Activated T-helper 1 cell treated with anti-CD3 and anti-CD28 coated beads, Interleukin-12 subunit alpha, Interleukin-12 subunit beta, Interleukin-2, Interleukin-4 antibody, amounts not matched to agents 30 ng/mL and 10 ng/mL and 1 ng/mL, durations not matched to agents 14 hours and 24 hours and 36 hours (primary cell): ENCODE measurements at regions not wholly inside any gene's neighbourhood (a gene's known extent, or its start where the extent isn't known, plus 50 kb on each side); places are given as distances from the start of the nearest gene placed in this dataset.

Experiments
- DNase-seq: peaks from one replicate; pipeline ENCODE4 v3.0.0; 2021; ENCODE audit warnings: low spot score
- H3K27ac Mint-ChIP-seq: one replicate; pipeline ENCODE4 v1.8.0; 2021; ENCODE audit warnings: mild to moderate bottlenecking, mixed read lengths
- H3K27me3 Mint-ChIP-seq: one replicate; pipeline ENCODE4 v1.8.0; 2022; ENCODE audit warnings: mild to moderate bottlenecking, moderate library complexity, mixed read lengths; ENCODE audit not compliant: insufficient read depth
- H3K36me3 Mint-ChIP-seq: one replicate; pipeline ENCODE4 v1.8.0; 2021; ENCODE audit warnings: low read depth, mixed read lengths
- H3K4me1 Mint-ChIP-seq: one replicate; pipeline ENCODE4 v1.8.0; 2021; ENCODE audit warnings: low read depth, mixed read lengths
- H3K4me3 Mint-ChIP-seq: one replicate; pipeline ENCODE4 v1.8.0; 2021; ENCODE audit warnings: mild to moderate bottlenecking, moderate library complexity, mixed read lengths
- H3K9me3 Mint-ChIP-seq: one replicate; pipeline ENCODE4 v1.8.0; 2021; ENCODE audit warnings: mixed read lengths
- intact Hi-C: fragments of 100-400 bp; cut with micrococcal nuclease; formaldehyde crosslinking; loops from one replicate; pipeline ENCODE4 v1.15.1; 2024

- no peak for DNase-seq
- Mint-ChIP-seq H3K4me1 (no peaks in the 10 kb centered on the region), H3K27me3 (no peaks in the 10 kb centered on the region), H3K36me3 (no peaks in the 10 kb centered on the region), H3K4me3 (no peak overlapping the region), H3K9me3 (no peaks in the 10 kb centered on the region), H3K27ac (no peak overlapping the region)
- intact Hi-C loops, result no loop called here
These were observed 335.3 kb downstream of the CNTNAP4 start for GRCh38 chr16:76612497-76612896.

- no peak for DNase-seq
- no peak overlapping the region for H3K4me3 Mint-ChIP-seq
- H3K27ac Mint-ChIP-seq, result no peak overlapping the region
- no peaks in the 10 kb centered on the region for H3K36me3 Mint-ChIP-seq
- no peaks in the 10 kb centered on the region for H3K4me1 Mint-ChIP-seq
- intact Hi-C loops, result no loop called here
- no peaks in the 10 kb centered on the region for H3K27me3 Mint-ChIP-seq
- peaks cover 4% of the 10 kb centered on the region for H3K9me3 Mint-ChIP-seq
These were observed 337.1 kb downstream of the CNTNAP4 start for GRCh38 chr16:76614269-76614668.

- DNase-seq, result no peak
- Mint-ChIP-seq H3K4me1 (no peaks in the 10 kb centered on the region), H3K27ac (no peak overlapping the region), H3K27me3 (no peaks in the 10 kb centered on the region), H3K36me3 (no peaks in the 10 kb centered on the region), H3K4me3 (no peak overlapping the region), H3K9me3 (peaks cover 4% of the 10 kb centered on the region)
- intact Hi-C loops, result loop anchor here (10.0 kb wide), 1 partner anchor 62 kb away; no protein-coding TSS in a partner anchor
These were observed 345.7 kb downstream of the CNTNAP4 start for GRCh38 chr16:76622876-76623275.

GRCh38 chr16:76634847-76635697 lies 357.9 kb downstream of the CNTNAP4 start:
- Mint-ChIP-seq H3K36me3 (no peaks in the 10 kb centered on the region), H3K4me3 (no peak overlapping the region), H3K27ac (no peak overlapping the region), H3K4me1 (no peaks in the 10 kb centered on the region), H3K27me3 (no peaks in the 10 kb centered on the region), H3K9me3 (peaks cover 12% of the 10 kb centered on the region)
- DNase-seq, result no peak
- intact Hi-C loops, result no loop called here

- DNase-seq, result no peak
- intact Hi-C loops, result no loop called here
- no peaks in the 10 kb centered on the region for H3K4me1 Mint-ChIP-seq
- H3K9me3 Mint-ChIP-seq, result no peaks in the 10 kb centered on the region
- H3K27ac Mint-ChIP-seq, result no peak overlapping the region
- H3K36me3 Mint-ChIP-seq, result no peaks in the 10 kb centered on the region
- no peak overlapping the region for H3K4me3 Mint-ChIP-seq
- H3K27me3 Mint-ChIP-seq, result no peaks in the 10 kb centered on the region
These were observed 362.6 kb downstream of the CNTNAP4 start for GRCh38 chr16:76639685-76640289.

- intact Hi-C loops, result no loop called here
- Mint-ChIP-seq H3K27me3 (no peaks in the 10 kb centered on the region), H3K36me3 (no peaks in the 10 kb centered on the region), H3K9me3 (peaks cover 3% of the 10 kb centered on the region), H3K4me1 (no peaks in the 10 kb centered on the region), H3K27ac (no peak overlapping the region), H3K4me3 (no peak overlapping the region)
- no peak for DNase-seq
These were observed 373.4 kb downstream of the CNTNAP4 start for GRCh38 chr16:76650582-76650981.

- Mint-ChIP-seq H3K27me3 (no peaks in the 10 kb centered on the region), H3K27ac (no peak overlapping the region), H3K4me3 (no peak overlapping the region), H3K9me3 (no peaks in the 10 kb centered on the region), H3K4me1 (no peaks in the 10 kb centered on the region), H3K36me3 (no peaks in the 10 kb centered on the region)
- intact Hi-C loops, result loop anchor here (1.0 kb wide), 1 partner anchor 864 kb away; no protein-coding TSS in a partner anchor
- no peak for DNase-seq
These were observed 376.3 kb downstream of the CNTNAP4 start for GRCh38 chr16:76653390-76654026.

- Mint-ChIP-seq H3K27ac (no peak overlapping the region), H3K4me1 (no peaks in the 10 kb centered on the region), H3K36me3 (no peaks in the 10 kb centered on the region), H3K9me3 (no peaks in the 10 kb centered on the region), H3K27me3 (no peaks in the 10 kb centered on the region), H3K4me3 (no peak overlapping the region)
- intact Hi-C loops, result no loop called here
- no peak for DNase-seq
These were observed 377.1 kb downstream of the CNTNAP4 start for GRCh38 chr16:76654088-76654820.

- DNase-seq, result no peak
- Mint-ChIP-seq H3K4me1 (no peaks in the 10 kb centered on the region), H3K9me3 (no peaks in the 10 kb centered on the region), H3K27me3 (no peaks in the 10 kb centered on the region), H3K36me3 (no peaks in the 10 kb centered on the region), H3K4me3 (no peak overlapping the region), H3K27ac (no peak overlapping the region)
- intact Hi-C loops, result no loop called here
These were observed 379.8 kb downstream of the CNTNAP4 start for GRCh38 chr16:76656994-76657393.

- Mint-ChIP-seq H3K4me3 (no peak overlapping the region), H3K27ac (no peak overlapping the region), H3K27me3 (no peaks in the 10 kb centered on the region), H3K9me3 (no peaks in the 10 kb centered on the region), H3K4me1 (no peaks in the 10 kb centered on the region), H3K36me3 (no peaks in the 10 kb centered on the region)
- intact Hi-C loops, result no loop called here
- DNase-seq, result no peak
These were observed 384.6 kb downstream of the CNTNAP4 start for GRCh38 chr16:76661691-76662235.

- intact Hi-C loops, result no loop called here
These were observed 388.5 kb downstream of the CNTNAP4 start for GRCh38 chr16:76665571-76666275.

GRCh38 chr16:76668207-76668725 lies 391.1 kb downstream of the CNTNAP4 start:
- Mint-ChIP-seq H3K4me1 (no peaks in the 10 kb centered on the region), H3K9me3 (no peaks in the 10 kb centered on the region), H3K36me3 (no peaks in the 10 kb centered on the region), H3K4me3 (no peak overlapping the region), H3K27ac (no peak overlapping the region), H3K27me3 (no peaks in the 10 kb centered on the region)
- no peak for DNase-seq
- intact Hi-C loops, result no loop called here

More at GRCh38 chr16:76665571-76666275, 388.5 kb downstream of the CNTNAP4 start:
- H3K9me3 Mint-ChIP-seq, result no peaks in the 10 kb centered on the region
- no peak overlapping the region for H3K27ac Mint-ChIP-seq
- H3K27me3 Mint-ChIP-seq, result no peaks in the 10 kb centered on the region
- no peak for DNase-seq
- no peaks in the 10 kb centered on the region for H3K36me3 Mint-ChIP-seq
- H3K4me3 Mint-ChIP-seq, result no peak overlapping the region
- no peaks in the 10 kb centered on the region for H3K4me1 Mint-ChIP-seq
